ENCODE measurements at regions not wholly inside any gene's neighbourhood (a gene's known extent, or its start where the extent isn't known, plus 50 kb on each side); places are given as distances from the start of the nearest gene placed in this dataset.

DNA sequence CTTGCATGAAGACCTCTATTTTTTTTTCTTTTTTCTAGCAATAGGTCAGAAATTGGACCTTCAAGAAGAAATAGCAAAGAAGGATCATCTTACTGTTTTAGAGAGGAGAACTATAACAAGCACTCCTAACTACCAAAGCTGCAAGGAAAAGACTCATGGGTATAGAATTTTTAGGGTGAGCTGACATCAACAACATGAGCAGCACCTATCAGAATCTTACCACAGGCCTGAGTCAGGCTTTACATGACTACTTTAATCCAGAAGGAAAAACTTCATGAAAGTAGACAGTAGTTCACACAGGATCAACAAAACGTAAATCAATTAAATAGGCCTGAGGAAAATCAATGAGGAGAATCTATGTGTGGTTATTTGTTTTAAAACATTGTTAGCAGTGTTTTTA lies 130.5 kb downstream of the FAM76B start:
- H3K4me2 ChIP-seq (ENCODE audit: extremely low read depth, insufficient read depth, low read length): no peak overlapping the region
- H3K4me3 ChIP-seq (replicated peaks in 1 of 4; ENCODE audit: control extremely low read depth in 1 of 4, insufficient read depth in 1 of 4, low read depth in 3 of 4, low read length in 4 of 4): no peak overlapping the region
- H3K27me3 ChIP-seq (ENCODE audit: control insufficient read depth, insufficient read depth, low read length): no peaks in the 10 kb centered on the region
- H4K20me1 ChIP-seq (ENCODE audit: control insufficient read depth, extremely low read depth, insufficient read depth, low read length): no peaks in the 10 kb centered on the region
- TF ChIP-seq, protein P1, sequence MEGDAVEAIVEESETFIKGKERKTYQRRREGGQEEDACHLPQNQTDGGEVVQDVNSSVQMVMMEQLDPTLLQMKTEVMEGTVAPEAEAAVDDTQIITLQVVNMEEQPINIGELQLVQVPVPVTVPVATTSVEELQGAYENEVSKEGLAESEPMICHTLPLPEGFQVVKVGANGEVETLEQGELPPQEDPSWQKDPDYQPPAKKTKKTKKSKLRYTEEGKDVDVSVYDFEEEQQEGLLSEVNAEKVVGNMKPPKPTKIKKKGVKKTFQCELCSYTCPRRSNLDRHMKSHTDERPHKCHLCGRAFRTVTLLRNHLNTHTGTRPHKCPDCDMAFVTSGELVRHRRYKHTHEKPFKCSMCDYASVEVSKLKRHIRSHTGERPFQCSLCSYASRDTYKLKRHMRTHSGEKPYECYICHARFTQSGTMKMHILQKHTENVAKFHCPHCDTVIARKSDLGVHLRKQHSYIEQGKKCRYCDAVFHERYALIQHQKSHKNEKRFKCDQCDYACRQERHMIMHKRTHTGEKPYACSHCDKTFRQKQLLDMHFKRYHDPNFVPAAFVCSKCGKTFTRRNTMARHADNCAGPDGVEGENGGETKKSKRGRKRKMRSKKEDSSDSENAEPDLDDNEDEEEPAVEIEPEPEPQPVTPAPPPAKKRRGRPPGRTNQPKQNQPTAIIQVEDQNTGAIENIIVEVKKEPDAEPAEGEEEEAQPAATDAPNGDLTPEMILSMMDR (conservative IDR thresholded peaks at IDR 0.05 in 1 of 2, IDR thresholded peaks at IDR 0.05 in 1 of 2; ENCODE audit: low read depth in 1 of 2, low read length in 2 of 2): no peak
- no peak for TF ChIP-seq EZH2 (IDR thresholded peaks at IDR 0.05; ENCODE audit: low read length, missing control alignments)
- H3K79me2 ChIP-seq (ENCODE audit: control insufficient read depth, insufficient read depth, low read length): no peaks in the 10 kb centered on the region
- peak; percentile 33 to 65 for DNase-seq (ENCODE audit: low read depth in 2 of 2)
- no peak overlapping the region for H3K9ac ChIP-seq (ENCODE audit: insufficient read depth, low read length)
- no peak overlapping the region for H2AFZ ChIP-seq (ENCODE audit: low read length)
- H3K36me3 ChIP-seq (ENCODE audit: control insufficient read depth, insufficient read depth, low read length): no peaks in the 10 kb centered on the region
- no peaks in the 10 kb centered on the region for H3K9me3 ChIP-seq (ENCODE audit: control insufficient read depth, insufficient read depth, low read depth, low read length)
- no peak overlapping the region for H3K27ac ChIP-seq (ENCODE audit: insufficient read depth, low read length)
- H3K4me1 ChIP-seq (ENCODE audit: control insufficient read depth, extremely low read depth, insufficient read depth, low read length): no peaks in the 10 kb centered on the region

GRCh38 chr11:95655536-95655935 lies 134.0 kb downstream of the FAM76B start:
- no peaks in the 10 kb centered on the region for H4K20me1 ChIP-seq (ENCODE audit: control insufficient read depth, extremely low read depth, insufficient read depth, low read length)
- H2AFZ ChIP-seq (ENCODE audit: low read length): no peak overlapping the region
- no peaks in the 10 kb centered on the region for H3K9me3 ChIP-seq (ENCODE audit: control insufficient read depth, insufficient read depth, low read depth, low read length)
- no peak overlapping the region for H3K9ac ChIP-seq (ENCODE audit: insufficient read depth, low read length)
- H3K27me3 ChIP-seq (ENCODE audit: control insufficient read depth, insufficient read depth, low read length): no peaks in the 10 kb centered on the region
- no peak overlapping the region for H3K4me2 ChIP-seq (ENCODE audit: extremely low read depth, insufficient read depth, low read length)
- H3K4me1 ChIP-seq (ENCODE audit: control insufficient read depth, extremely low read depth, insufficient read depth, low read length): no peaks in the 10 kb centered on the region
- no peak for TF ChIP-seq EZH2 (IDR thresholded peaks at IDR 0.05; ENCODE audit: low read length, missing control alignments)
- TF ChIP-seq, protein P1 (conservative IDR thresholded peaks at IDR 0.05 in 1 of 2, IDR thresholded peaks at IDR 0.05 in 1 of 2; ENCODE audit: low read depth in 1 of 2, low read length in 2 of 2): no peak
- no peak overlapping the region for H3K4me3 ChIP-seq (replicated peaks in 1 of 4; ENCODE audit: control extremely low read depth in 1 of 4, insufficient read depth in 1 of 4, low read depth in 3 of 4, low read length in 4 of 4)
- no peaks in the 10 kb centered on the region for H3K36me3 ChIP-seq (ENCODE audit: control insufficient read depth, insufficient read depth, low read length)
- no peaks in the 10 kb centered on the region for H3K79me2 ChIP-seq (ENCODE audit: control insufficient read depth, insufficient read depth, low read length)
- no peak for DNase-seq (ENCODE audit: low read depth in 2 of 2)
- H3K27ac ChIP-seq (ENCODE audit: insufficient read depth, low read length): no peak overlapping the region

GRCh38 chr11:95653680-95654079 lies 135.9 kb downstream of the FAM76B start:
- Histone ChIP-seq H3K9ac (ENCODE audit: insufficient read depth, low read length) (no peak overlapping the region), H4K20me1 (ENCODE audit: control insufficient read depth, extremely low read depth, insufficient read depth, low read length) (no peaks in the 10 kb centered on the region), H3K27ac (ENCODE audit: insufficient read depth, low read length) (no peak overlapping the region), H3K79me2 (ENCODE audit: control insufficient read depth, insufficient read depth, low read length) (no peaks in the 10 kb centered on the region), H3K27me3 (ENCODE audit: control insufficient read depth, insufficient read depth, low read length) (no peaks in the 10 kb centered on the region), H3K4me1 (ENCODE audit: control insufficient read depth, extremely low read depth, insufficient read depth, low read length) (no peaks in the 10 kb centered on the region), H3K4me2 (ENCODE audit: extremely low read depth, insufficient read depth, low read length) (no peak overlapping the region), H3K9me3 (ENCODE audit: control insufficient read depth, insufficient read depth, low read depth, low read length) (no peaks in the 10 kb centered on the region), H2AFZ (ENCODE audit: low read length) (no peak overlapping the region), H3K4me3 (replicated peaks in 1 of 4; ENCODE audit: control extremely low read depth in 1 of 4, insufficient read depth in 1 of 4, low read depth in 3 of 4, low read length in 4 of 4) (no peak overlapping the region), H3K36me3 (ENCODE audit: control insufficient read depth, insufficient read depth, low read length) (no peaks in the 10 kb centered on the region)
- DNase-seq (ENCODE audit: low read depth in 2 of 2): no peak
- TF ChIP-seq, protein P1 (conservative IDR thresholded peaks at IDR 0.05 in 1 of 2, IDR thresholded peaks at IDR 0.05 in 1 of 2; ENCODE audit: low read depth in 1 of 2, low read length in 2 of 2): no peak
- no peak for TF ChIP-seq EZH2 (IDR thresholded peaks at IDR 0.05; ENCODE audit: low read length, missing control alignments)
